ENCODE measurements at regions not wholly inside any gene's neighbourhood (a gene's known extent, or its start where the extent isn't known, plus 50 kb on each side); places are given as distances from the start of the nearest gene placed in this dataset.
"Not testable (repeated sequence)": the region's sequence is repeated elsewhere in the genome, so short reads cannot be mapped to it uniquely, and the experiment has no call there.

DNA sequence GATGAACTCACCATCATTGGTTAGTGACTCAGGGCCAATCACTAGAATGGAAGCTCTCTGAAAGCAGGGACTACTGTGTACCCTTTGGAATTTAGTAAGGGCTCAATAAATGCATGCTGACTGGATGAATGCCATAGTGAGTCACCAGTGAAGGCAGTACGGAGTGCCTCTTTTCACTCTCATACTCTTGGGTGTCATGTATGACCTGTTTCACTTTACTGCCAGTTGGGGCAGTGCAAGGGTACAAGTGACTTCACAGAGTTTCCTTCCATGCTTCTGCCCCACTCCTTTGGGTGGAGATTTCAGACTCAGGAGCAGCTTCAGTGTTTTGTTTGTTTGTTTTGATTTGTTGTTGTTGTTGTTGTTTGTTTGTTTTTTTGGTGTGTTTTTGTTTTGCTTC lies 57.7 kb downstream of the SOX3 start:
- DNase-seq: no peak

DNA sequence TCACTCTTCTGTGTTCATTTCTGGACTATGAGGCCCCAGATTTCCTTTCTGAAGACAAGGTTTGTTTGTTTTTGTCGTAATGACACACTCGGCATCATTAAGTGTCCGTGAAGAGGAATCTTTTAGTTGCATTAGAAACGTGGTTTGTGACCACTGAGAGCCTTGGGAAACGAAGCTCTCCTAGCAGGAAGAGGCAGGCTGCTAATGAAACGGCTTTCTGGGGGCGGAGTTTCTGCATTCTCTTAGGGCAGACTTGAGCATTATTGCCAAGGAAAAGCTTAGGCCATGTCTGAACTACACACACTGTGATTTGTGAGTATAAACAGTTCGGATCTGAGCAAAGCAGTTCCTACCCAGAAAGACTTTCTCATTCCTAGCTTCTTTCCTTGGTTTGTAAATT lies 64.0 kb downstream of the SOX3 start:
- DNase-seq: no peak

DNA sequence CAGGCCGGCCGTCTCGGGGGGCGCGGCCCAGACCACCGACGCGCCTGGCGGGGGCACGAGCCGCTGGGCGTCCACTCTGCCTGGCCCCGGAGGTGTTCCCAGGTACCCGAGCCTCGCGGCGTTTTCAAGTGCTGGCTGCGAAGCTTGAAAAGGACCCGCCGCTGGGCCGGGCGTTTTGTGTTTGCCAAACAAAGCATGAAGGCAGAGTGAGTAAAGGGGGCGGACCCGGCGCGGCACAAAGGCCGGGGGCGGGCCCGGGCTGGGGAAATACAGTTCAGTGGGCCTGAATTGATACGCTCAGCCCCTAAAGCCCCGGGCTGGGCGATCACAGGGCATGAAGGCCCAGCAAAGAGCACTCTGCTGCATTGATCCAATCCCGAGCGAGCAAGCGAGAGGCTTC lies 65.4 kb downstream of the SOX3 start:
- no peak for DNase-seq

DNA sequence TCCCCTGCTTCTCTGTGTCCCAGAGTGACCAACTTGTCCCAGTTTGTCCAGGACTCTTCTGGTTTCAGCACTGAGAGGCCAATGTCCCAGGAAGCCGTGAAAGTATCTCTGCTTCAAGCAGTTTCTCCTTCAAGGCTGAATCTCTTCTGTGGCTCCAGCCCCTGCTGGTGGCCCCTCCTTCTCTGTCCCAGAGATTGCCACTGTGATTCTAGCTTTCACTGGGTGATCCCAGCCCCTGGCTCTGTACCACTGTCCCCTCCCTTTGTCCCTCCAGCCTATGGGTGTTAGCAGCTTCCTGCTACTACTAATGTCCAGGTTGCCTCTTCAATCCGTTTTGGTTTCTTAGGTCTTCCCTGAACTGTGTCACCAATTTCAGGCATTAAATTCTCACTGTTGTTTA lies 70.5 kb downstream of the SOX3 start:
- no peak for DNase-seq

DNA sequence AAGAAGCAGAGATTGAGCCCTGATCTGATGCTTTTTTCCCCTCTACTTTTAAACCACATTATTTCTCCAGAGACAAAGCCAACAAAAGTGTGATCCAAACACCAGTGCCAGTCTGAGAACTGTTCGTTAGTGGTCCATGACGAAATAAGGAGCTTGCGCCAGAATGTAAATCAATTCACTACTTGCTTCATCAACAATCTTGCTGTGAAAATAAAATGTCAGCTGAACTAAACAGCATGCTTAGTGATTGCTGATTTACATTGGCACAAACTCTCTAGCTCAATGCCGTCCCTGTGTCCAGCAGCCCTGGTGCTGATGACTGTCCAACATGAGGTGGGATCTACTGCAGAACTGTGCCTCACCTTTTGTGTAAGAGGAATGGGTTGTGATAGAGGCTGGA lies 71.3 kb downstream of the SOX3 start:
- no peak for DNase-seq

DNA sequence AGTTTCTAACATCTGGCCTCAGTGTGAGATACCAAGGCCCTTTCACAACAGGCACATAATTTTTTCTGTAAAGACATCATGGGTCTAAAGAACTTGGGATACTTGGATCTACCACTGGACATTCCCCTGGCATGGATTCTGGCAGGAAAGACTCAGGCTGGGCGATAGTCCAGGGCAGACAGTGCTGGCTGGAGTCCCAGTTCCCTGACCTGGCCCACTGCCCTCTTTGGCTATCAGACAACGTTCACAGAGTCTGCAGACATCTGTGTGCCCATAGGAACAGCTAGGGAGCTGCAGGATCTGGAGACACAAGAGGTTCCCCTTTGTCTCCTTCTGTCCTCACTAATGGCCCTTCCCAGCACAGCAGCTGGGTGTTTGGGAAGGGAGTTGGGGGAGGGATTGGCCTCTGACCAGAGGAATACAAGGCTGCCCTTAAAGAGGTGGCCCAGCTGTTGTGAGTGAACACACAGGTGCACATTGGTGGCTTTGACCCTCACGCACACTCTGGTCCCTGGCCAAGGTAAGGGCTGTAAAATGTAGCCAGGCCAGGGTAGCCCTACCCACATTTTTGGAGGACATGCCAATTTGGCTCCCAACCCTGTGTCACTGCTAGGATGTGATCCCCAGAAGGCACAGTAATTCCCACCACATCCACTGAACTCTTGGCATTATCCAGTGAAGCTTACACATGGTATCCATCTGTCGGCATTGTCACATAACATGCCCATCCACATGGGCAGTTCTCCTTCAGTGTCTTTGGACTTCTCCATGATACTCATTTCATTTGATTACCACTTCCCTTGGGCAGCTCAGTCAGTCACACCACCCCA lies 72.3 kb downstream of the SOX3 start:
- no peak for DNase-seq

DNA sequence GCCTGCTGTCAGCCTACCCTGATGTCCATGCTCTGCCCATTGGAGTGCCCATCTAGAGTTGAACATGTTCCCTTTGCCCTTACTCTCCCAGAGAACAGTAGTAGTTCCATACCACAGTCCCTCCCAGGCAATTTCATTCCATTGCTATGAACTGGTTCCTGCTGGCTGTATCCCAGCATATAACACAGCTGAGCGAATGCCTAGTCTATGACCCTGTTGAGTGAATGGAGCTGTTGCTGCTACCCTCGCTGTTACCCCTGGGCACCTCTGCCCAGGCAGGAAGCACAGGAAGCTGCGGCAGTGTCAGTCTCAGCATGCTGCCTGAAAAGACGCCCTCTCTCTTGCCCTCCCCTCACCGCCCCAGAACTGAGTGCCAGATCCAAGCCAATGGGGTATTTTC lies 73.3 kb downstream of the SOX3 start:
- DNase-seq: no peak

DNA sequence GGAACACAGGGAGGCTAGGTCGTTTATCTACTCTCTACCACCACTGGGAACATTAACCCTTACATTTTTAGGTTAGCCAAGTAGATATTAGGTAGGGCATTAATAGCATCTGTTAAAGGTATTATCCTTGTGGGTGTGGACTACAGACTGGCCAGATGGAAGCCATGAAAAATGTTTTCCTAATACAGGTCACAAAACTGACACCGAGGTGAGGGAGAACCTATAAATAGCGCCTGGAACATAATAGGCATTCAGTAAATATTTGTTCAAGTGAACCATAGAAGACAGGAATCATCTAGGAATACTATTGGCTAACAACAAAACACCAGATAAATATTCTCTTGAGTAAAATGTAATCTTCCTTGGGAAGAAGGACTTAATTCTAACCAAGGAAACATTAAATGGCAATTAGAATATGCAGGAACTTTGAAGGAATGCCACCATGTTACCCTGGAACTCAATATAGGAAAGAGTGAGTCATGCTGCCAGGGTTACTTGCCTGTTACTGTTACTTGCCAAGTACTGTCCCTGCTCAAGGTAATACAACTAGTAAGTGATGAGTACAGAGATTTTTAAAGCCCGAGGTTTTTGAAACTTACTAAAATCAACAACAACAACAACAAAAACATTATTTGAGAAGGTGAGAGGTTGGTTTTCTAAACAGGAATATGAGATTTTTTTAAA lies 79.0 kb downstream of the SOX3 start:
- DNase-seq: no peak

DNA sequence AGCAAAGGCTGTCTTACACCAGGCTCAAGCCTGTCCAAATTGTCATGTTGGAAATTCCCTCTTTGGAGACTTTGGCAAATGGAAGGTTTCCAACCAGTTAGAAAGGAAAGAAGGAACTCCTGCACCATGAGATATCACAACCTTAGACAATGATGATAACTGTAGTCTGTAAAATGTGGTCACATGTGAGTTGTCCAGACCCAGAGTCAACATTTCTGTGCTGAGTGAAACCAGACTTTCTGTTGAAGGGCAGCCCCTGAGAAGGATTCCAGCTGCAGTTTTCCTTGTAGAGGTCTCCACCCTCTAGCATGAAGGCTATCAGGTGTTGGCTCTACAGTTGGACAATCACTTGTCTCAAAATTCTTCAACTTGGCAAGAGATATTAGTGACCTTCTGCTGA lies 82.4 kb downstream of the SOX3 start:
- no peak for DNase-seq

DNA sequence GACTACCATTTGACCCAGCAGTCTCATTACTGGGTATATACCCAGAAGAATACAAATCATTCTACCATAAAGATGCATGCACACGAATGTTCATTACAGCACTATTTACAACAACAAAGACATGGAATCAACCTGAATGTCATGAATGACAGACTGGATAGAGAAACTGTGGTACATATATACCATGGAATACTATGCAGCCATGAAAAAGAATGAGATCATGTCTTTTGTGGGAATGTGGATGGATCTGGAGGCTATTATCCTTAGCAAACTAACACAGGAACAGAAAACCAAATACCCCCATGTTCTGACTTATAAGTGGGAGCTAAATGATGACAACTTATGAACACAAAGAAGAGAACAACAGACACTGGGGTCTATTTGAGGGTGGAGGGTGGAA lies 102.7 kb downstream of the SOX3 start:
- not testable (repeated sequence) for DNase-seq

DNA sequence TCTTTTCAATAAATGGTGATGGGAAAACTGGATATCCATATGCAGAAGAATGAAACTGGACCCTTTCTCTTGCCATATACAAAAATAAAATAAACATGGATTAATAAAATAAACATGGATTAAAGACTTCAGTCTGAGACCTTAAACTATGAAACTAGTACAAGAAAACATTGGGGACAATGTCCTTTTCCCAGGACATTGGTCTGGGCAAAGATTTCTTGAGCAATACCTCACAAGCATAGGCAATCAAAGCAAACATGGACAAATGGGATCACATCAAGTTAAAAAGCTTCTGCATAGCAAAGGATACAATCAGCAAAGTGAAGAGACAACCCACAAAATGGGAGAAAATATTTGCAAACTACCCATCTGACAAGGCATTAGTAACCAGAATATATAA lies 108.5 kb downstream of the SOX3 start:
- not testable (repeated sequence) for DNase-seq

DNA sequence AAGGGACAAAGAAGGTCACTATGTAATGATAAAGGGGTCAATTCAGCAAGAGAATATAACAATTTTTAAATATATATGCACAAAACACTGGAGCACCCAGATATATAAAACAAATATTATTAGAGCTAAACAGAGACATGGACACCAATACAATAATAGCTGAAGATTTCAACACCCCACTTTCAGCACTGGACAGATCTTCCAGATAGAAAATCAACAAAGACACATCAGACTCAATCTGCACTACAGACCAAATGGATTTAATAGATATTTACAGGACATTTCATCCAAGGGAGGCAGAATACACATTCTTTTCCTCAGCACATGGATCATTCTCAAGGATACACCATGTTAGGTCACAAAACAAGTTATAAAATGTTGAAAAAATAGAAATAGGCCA lies 111.4 kb downstream of the SOX3 start:
- DNase-seq: no peak

DNA sequence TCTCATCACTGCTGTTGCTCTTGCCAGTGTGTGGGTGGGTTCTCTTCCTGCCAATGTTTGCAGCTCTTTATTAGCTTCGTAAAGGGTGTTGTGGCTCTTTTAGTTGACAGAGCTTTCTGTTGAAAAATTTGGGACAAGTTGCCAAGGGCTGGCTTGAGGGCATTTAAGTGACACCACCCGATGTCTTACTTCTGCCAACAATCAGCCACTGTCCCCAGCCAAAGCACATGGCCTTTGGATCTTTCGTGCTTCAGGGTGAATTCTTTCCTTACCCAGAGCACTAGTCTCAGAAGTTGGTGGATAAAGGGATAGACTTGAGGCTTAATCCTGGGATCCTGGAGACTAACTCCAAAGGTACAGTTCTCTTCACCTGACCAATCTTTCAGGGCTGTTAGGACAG lies 113.6 kb downstream of the SOX3 start:
- no peak for DNase-seq

DNA sequence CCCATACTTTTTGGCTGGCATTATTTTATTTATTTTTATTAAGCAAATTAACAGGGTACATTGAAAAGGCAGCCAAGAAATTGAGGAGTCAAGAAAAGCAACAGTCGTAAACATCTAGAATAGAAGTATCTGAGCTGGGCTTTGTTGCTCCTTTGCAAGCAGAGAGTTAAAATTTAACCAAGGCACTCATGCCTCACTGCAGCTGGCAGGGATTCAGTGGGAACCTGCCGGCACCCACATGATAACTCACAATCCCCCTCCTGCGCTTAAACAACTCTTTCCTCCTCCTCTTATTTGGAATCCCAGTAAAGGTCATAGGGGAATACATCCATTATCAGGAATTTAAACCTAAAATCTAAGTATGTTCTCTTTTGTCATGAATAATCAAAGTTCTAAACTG lies 115.5 kb downstream of the SOX3 start:
- no peak for DNase-seq

DNA sequence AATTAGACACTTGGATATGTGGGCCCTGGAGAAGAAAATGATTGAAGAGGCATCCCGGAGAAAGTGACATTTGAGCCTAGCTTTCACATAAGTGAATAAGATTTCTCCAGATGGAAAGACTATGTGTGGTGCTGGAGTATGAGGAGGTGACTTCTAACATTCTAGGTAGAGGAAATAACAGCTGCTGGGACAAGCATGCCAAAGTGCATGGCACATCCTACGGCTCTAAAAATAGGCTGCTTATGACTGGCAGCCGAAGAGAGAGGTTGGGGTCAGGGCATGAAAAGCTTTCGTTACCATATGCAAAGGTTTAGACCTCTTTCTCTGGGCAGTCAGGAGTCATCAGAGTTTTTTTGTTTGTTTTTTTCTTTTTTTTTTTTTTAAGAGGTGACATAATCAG lies 142.0 kb downstream of the SOX3 start:
- no peak for DNase-seq

DNA sequence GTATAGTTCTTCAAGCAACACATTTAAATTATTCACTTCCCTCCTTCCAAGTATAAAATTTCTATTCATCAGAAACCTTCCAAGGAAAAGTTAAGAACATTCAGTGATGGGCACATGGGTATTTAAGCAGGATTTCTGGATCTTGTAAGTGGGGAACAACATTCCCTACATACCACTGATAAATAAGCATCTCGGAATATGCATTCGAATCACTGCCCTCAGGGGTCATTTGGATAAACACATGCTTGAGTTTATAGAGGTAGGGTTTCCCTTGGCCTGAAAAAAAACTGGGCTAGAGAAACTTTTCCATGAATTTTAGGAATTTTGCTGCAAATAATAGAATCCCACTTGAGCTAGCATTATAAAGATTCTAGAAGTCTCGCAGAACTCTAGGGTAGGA lies 143.9 kb downstream of the SOX3 start:
- DNase-seq: no peak

DNA sequence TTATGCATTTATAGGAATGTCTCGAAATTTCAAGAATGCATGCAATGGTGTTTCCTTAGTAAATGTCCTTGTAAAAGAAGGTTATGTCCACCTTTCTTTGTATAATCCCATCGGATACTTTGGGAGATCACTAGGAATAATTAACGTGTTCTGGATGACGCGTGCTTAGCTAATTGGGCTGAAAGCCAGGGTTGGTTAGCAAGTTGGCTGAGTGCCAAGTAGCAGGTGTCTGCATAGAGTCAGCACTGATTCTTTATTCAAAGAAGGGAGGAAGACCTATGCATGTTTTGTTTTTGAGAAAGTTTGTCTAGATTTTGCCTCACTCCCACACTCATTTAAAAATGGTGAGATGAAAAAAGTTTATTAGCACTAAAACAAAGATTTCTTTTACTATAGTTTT lies 144.6 kb downstream of the SOX3 start:
- DNase-seq: no peak

DNA sequence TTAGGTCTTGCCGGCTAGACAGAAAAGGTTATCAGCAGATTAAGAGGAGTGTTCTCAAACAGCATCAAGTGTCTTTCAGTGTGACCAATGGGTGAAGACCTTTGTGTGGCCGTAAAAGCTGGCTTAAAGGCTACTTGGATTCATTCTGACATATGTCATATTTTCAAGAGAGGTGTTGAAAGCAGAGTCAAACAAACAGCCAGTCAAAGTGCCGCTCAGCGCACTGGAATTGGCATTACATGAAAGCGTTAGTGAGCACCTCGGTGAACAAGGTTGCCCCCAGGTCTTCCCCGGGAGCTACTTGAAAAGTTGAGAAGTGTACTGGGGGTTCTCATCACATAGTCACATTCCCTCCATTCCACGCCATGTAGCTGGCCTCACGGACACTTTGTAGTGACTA lies 148.9 kb downstream of the SOX3 start:
- DNase-seq: no peak

DNA sequence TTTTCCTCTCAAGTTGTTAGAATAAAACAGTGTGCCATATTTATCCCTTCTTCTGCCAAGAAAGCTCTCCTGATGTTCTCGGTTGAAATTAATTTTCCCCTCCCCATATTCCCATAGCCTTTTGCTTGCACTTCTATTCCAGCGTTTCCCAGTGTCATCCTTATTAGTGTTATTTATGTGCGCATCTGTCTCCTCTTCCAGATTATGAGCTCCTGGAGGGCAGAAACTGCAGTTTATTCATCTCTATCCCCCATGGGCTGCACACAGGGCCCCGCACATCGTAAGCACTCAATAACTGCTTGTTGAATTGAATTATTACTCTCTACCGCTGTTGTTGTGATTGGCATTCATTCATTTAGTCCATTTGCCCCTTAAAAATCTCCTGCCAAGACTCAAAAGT lies 149.4 kb downstream of the SOX3 start:
- DNase-seq: no peak

DNA sequence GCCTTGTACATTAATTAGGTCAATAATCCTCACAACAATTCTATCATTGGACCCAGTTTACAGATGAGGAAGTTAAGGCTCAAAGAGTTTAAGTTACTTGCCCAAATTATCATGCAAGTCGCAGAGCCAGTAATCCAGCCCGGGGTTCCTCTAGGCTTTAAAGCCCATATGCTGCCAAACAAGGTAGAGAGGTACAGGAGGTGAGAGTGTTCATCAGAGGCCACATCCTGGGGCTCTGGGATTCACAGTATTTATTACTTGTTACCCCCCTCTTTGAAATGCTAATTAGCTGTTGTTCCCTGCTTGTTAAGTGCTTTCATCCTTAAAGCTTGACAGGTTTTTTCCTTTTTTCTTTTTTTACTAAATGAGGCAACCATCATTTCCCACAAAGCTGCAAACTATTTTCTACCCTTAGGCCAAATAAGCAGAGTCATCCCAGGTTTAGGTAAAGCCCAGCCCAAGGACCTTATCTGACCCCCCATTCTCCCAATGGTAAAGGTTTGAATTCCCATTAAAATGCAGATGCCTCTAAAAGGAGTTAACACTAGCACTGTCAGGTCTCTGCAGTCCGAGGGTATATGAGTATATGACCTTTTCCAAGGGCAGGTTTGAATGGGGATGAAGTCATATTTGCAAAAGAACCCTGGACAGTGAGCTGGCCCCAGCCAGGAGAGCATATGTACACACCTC lies 150.3 kb downstream of the SOX3 start:
- DNase-seq: no peak

DNA sequence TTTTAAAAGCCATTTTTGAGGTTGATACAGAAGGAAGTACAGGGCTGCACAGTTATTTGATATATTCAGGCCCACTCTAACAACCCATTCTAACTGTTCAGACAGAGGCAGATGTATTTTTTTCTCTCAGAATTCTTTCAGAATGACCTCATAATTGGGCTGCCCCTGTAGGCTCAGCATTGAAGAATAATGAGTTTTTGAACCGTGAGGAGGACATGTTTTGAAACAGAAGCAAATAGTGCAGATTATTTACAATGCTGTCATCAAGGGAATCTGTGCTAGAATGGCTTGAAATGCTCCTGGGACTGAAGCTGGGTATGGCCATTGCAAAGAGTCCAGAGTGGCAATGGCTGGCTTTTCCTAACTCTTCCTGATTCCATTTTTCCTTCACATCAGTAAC lies 158.1 kb downstream of the SOX3 start:
- no peak for DNase-seq

DNA sequence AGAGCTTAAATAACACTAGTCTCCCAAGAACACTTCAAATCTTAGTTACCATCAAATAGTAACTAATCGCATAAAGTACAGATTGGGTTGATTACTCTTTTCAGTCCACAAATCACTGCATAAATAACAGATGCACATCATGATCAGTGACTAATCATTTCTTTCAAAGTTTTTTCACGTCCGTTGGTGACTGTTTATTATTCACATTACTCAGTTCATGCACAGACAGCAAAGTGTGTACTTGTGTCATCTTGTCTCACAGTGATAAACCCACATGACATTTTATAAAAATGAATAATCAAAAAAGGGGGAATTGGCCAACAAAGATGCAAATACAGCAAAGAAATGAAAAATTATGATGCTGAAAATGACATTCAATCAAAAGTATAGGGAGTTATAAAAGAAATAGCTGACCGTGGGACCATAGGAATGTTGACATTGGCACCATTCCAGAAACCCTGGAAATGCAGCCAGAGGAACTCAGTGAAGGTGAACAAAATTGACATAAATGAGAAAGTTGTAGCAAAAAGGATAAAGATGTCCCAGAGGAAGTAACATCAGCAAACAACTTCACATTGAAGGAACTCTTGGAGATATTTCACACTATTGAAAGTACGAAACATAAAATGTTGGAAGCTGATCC lies 161.5 kb downstream of the SOX3 start:
- DNase-seq: no peak

DNA sequence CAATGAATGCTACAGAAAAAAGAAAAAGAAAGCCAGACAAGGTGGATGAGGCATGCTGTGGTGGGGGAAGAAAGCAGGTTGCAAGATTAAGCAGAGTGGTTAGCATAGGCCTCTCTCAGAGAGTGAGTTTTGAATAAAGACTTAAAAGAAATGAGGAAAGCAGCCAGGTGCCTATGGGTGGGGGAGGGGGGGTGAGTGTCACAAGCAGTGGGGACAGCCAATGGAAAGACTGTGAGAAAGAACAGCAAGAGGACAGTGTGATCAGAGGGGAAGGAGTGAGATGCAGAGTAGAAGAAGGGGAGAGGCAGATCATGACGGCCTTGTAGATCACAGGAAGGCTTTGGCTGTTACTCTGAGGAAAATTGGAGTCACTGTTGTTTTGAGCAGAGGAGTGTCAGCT lies 162.5 kb downstream of the SOX3 start:
- no peak for DNase-seq

DNA sequence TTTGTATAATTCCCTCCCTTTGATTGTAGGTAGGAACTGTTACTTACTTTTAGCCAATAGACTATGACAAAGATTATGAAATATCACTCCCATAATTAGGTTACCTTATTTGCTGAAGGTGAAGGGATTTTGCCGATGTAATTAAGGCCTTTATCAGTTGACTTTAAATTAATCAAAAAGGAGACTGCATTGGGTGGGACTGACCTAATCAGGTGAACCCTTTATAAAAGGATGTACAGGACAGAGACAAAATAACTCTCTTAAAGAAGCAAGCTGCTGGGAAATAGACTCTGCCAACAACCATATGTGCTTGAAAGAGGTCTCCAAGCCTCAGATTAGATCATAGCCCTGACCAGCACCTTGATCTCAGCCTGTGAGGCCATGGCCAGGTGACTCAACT lies 167.6 kb downstream of the SOX3 start:
- DNase-seq: no peak
